ENCODE measurements at regions not wholly inside any gene's neighbourhood (a gene's known extent, or its start where the extent isn't known, plus 50 kb on each side); places are given as distances from the start of the nearest gene placed in this dataset.

DNA sequence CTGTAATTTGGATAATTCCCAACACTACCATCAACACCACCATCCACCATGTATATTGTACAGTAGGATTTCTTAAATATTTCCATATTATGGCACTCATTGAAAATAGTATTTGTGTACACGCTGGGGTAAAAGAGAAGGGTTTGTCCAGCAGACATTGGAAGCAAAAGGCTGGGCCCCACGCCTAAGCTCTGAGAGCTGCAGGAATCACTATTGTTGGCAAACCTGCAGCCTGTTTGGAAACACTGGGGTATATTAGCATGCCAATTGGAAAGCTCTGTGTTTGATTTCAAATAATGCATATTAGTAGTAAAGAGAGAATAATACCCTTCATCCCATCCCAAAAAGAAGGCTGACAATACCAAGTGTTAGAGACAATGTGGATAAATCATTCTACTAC, 81.5 kb upstream of the DPYD start:
- Mint-ChIP-seq H3K4me1 (ENCODE audit: unreplicated experiment) (no peaks in the 10 kb centered on the region), H3K4me3 (ENCODE audit: unreplicated experiment) (no peak overlapping the region), H3K27me3 (ENCODE audit: unreplicated experiment) (no peaks in the 10 kb centered on the region), H3K27ac (ENCODE audit: unreplicated experiment) (no peak overlapping the region), H3K9me3 (ENCODE audit: unreplicated experiment) (no peaks in the 10 kb centered on the region), H3K36me3 (ENCODE audit: low read depth, unreplicated experiment) (no peaks in the 10 kb centered on the region)
- DNase-seq (ENCODE audit: low spot score) = no peak
- no peak for TF ChIP-seq CTCF (IDR thresholded peaks at IDR 0.05; ENCODE audit: unreplicated experiment)

DNA sequence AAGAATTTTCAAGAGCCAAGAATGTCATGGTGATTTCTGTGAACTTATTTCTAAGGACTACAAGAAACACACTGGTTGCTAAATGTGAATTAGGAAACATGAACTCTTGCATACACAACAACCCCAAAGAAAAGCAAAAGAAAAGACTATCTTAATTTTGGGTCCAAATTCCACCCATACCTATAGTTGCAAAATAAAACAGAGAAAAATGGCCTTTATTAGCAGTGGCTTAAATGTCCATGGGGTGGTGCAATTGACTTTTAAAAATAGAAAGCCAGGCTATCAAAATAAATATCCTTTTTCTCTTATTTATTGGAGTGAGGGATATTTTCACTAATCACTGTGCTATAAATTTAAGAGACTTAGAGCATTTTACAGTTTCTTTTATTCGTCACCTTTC, 80.9 kb upstream of the DPYD start:
- Mint-ChIP-seq H3K27me3 (ENCODE audit: unreplicated experiment) (no peaks in the 10 kb centered on the region), H3K4me3 (ENCODE audit: unreplicated experiment) (no peak overlapping the region), H3K4me1 (ENCODE audit: unreplicated experiment) (no peaks in the 10 kb centered on the region), H3K9me3 (ENCODE audit: unreplicated experiment) (no peaks in the 10 kb centered on the region), H3K36me3 (ENCODE audit: low read depth, unreplicated experiment) (no peaks in the 10 kb centered on the region), H3K27ac (ENCODE audit: unreplicated experiment) (no peak overlapping the region)
- TF ChIP-seq CTCF (IDR thresholded peaks at IDR 0.05; ENCODE audit: unreplicated experiment) = no peak
- no peak for DNase-seq (ENCODE audit: low spot score)

- no peak overlapping the region for H3K27ac Mint-ChIP-seq (ENCODE audit: unreplicated experiment)
- TF ChIP-seq CTCF (IDR thresholded peaks at IDR 0.05; ENCODE audit: unreplicated experiment) = no peak
- no peaks in the 10 kb centered on the region for H3K36me3 Mint-ChIP-seq (ENCODE audit: low read depth, unreplicated experiment)
- H3K4me1 Mint-ChIP-seq (ENCODE audit: unreplicated experiment) = no peaks in the 10 kb centered on the region
- no peaks in the 10 kb centered on the region for H3K9me3 Mint-ChIP-seq (ENCODE audit: unreplicated experiment)
- H3K27me3 Mint-ChIP-seq (ENCODE audit: unreplicated experiment) = no peaks in the 10 kb centered on the region
- H3K4me3 Mint-ChIP-seq (ENCODE audit: unreplicated experiment) = no peak overlapping the region
- no peak for DNase-seq (ENCODE audit: low spot score)
These were observed 78.5 kb upstream of the DPYD start for GRCh38 chr1:97999320-97999719.

GRCh38 chr1:97996880-97997279, 76.0 kb upstream of the DPYD start:
- DNase-seq (ENCODE audit: low spot score) = no peak

More at GRCh38 chr1:97996880-97997279, 76.0 kb upstream of the DPYD start:
- Mint-ChIP-seq H3K27ac (ENCODE audit: unreplicated experiment) (no peak overlapping the region), H3K4me3 (ENCODE audit: unreplicated experiment) (no peak overlapping the region), H3K4me1 (ENCODE audit: unreplicated experiment) (peaks cover 4% of the 10 kb centered on the region), H3K27me3 (ENCODE audit: unreplicated experiment) (no peaks in the 10 kb centered on the region), H3K9me3 (ENCODE audit: unreplicated experiment) (no peaks in the 10 kb centered on the region), H3K36me3 (ENCODE audit: low read depth, unreplicated experiment) (no peaks in the 10 kb centered on the region)
- no peak for TF ChIP-seq CTCF (IDR thresholded peaks at IDR 0.05; ENCODE audit: unreplicated experiment)

Measured in endothelial cell (in vitro differentiated cells).